Epithelial cell of esophagus (primary cell): ENCODE measurements at regions not wholly inside any gene's neighbourhood (a gene's known extent, or its start where the extent isn't known, plus 50 kb on each side); places are given as distances from the start of the nearest gene placed in this dataset.
A peak's percentile ranks its signal among the peaks of the same experiment; 100 is the strongest.

Experiments
- DNase-seq: peaks from one replicate; pipeline ENCODE4 v3.0.0; 2010; ENCODE audit warnings: low read depth
- H3K4me3 ChIP-seq: 2 replicates; pipeline ENCODE4 v1.5.1; 2011; ENCODE audit warnings: mild to moderate bottlenecking, low read length, control low read depth
- TF ChIP-seq, protein P1 (sequence below): IDR thresholded peaks from 2 replicates; pipeline ENCODE4 v1.5.1; 2011; ENCODE audit warnings: low read depth, mild to moderate bottlenecking, low read length, control low read depth, inconsistent platforms; ENCODE audit not compliant: insufficient read depth; ENCODE audit errors: missing control alignments

GRCh38 chr6:9257215-9257614, 821.9 kb upstream of the SLC35B3 start:
- TF ChIP-seq, protein P1, sequence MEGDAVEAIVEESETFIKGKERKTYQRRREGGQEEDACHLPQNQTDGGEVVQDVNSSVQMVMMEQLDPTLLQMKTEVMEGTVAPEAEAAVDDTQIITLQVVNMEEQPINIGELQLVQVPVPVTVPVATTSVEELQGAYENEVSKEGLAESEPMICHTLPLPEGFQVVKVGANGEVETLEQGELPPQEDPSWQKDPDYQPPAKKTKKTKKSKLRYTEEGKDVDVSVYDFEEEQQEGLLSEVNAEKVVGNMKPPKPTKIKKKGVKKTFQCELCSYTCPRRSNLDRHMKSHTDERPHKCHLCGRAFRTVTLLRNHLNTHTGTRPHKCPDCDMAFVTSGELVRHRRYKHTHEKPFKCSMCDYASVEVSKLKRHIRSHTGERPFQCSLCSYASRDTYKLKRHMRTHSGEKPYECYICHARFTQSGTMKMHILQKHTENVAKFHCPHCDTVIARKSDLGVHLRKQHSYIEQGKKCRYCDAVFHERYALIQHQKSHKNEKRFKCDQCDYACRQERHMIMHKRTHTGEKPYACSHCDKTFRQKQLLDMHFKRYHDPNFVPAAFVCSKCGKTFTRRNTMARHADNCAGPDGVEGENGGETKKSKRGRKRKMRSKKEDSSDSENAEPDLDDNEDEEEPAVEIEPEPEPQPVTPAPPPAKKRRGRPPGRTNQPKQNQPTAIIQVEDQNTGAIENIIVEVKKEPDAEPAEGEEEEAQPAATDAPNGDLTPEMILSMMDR: no peak
- DNase-seq: no peak
- H3K4me3 ChIP-seq: no peak overlapping the region

DNA sequence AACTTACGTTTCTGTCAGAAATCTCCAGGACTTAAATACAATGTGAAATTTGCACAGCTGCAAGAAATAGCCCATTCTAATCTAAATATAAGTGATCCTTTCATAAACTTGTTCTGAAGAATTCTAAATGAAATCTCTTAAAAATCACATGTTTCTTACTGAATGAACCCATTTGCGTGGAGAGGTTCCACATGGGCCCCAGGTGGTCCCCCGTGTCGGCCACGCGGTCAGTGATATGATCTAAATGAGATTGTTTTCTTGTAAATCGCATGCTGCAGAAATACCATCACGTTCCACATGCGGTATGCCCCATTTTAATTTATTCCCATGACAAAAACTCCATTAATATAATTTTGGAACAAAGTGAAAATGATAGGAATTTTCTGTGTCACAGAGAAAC, 818.9 kb upstream of the SLC35B3 start:
- TF ChIP-seq, protein P1: no peak
- DNase-seq: no peak
- H3K4me3 ChIP-seq: no peak overlapping the region

DNA sequence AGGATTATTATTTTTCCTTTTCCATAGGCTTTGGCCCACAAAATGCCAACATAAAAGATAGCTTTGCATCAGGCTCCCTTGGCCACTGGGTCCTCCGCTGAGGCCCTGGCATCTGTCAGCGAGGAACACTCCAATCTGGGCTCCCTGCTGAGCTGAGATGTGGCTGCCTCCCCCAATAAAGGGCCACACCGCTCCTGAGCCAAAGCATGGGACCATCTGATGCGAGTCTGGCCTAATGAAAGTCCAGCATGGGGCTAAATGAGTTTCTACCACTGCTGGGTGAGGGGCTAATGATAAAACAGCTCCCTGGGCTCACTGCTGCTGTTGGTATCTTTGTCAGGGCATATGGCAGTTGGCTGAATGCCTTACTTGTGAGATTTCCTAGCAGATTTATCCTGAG, 817.5 kb upstream of the SLC35B3 start:
- TF ChIP-seq, protein P1: no peak
- no peak overlapping the region for H3K4me3 ChIP-seq
- no peak for DNase-seq

- peak; percentile 81 for DNase-seq
- no peak overlapping the region for H3K4me3 ChIP-seq
- TF ChIP-seq, protein P1: peak; percentile 90
These were observed 815.5 kb upstream of the SLC35B3 start for GRCh38 chr6:9250852-9251251.

DNA sequence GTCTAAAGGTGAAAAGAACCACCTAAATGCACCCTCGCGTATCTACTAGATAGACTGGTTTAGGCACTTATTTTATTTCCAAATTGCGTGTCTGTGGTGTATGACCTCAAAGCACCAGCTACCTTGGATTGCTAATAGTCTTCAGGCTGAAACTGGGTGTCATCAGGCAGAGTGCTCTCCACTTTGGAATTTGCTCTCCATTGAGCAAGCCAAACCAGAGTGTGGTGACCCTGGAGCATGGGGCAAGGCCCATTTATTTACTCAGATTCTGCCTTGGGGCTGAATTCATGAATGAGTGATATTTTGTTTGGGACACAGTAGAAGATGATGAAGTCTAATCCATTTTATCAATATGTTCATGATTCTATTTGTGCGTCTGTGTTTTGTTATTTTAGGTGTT, 812.8 kb upstream of the SLC35B3 start:
- TF ChIP-seq, protein P1: no peak
- no peak overlapping the region for H3K4me3 ChIP-seq
- DNase-seq: peak; percentile 50

DNA sequence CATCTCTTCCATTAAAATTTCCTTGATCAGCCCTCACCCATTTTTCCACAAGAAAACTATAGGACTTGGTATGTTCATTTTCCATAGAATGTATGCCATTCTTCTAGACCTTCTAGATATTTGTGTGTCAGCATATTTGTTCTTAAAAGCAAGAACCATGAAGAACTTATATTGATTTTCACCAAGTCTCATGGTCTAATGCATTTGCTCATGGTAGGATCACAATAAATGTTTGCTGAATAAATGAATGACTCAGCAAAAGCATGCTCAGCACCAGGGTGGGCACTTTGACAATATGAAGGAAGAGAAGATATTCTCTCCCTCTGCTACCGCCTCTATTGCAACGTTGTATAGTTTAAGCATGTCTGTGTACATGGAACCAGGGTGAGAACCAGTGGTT, 805.5 kb upstream of the SLC35B3 start:
- TF ChIP-seq, protein P1: no peak
- DNase-seq: no peak
- no peak overlapping the region for H3K4me3 ChIP-seq

DNA sequence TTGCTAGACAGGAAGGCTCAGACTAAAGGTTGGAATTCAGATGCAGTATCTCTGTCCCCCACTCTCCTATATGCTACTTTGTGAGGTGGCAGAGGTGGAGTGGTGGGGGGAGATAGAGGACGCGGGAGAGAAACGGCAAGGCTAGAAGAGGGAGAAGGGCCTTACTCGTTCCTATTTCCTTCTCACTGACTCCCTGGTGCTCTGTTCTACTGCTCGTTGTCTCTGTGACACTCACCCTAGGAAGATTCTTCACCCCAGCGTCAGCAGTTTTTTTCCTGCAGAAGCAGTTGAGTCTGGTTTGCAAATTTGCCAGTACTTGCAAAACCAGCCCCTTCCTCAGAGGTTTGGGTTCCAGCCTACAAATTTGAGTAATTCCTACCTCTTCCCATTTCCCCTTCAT, 801.1 kb upstream of the SLC35B3 start:
- TF ChIP-seq, protein P1: no peak
- no peak for DNase-seq
- H3K4me3 ChIP-seq: no peak overlapping the region
